GM23338 (cell line): ENCODE measurements at regions not wholly inside any gene's neighbourhood (a gene's known extent, or its start where the extent isn't known, plus 50 kb on each side); places are given as distances from the start of the nearest gene placed in this dataset.

Experiments used
- ATAC-seq: fragments of 200-7000 bp; cut with Tn5 transposase; 3 replicates; pipeline ENCODE4 v1.9.1; 2020
- DNase-seq: peaks from one replicate; pipeline ENCODE4 v3.0.0-alpha.2; 2015; ENCODE audit warnings: low spot score
- H2AFZ ChIP-seq: fragments of 200-600 bp; sonication (generic); 2 replicates; pipeline ENCODE4 v1.8.0; 2016; ENCODE audit warnings: antibody characterized with exemption, mild to moderate bottlenecking, moderate library complexity
- H3F3A ChIP-seq: fragments of 200-600 bp; sonication (generic); replicated peaks from 2 replicates; pipeline ENCODE4 v1.8.0; 2017; ENCODE audit warnings: antibody characterized with exemption, mixed run types, low read depth
- H3K27ac ChIP-seq: fragments of 200-600 bp; sonication (generic); 2 replicates; pipeline ENCODE4 v1.6.1; 2016; ENCODE audit warnings: low read depth
- H3K27me3 ChIP-seq: fragments of 200-600 bp; sonication (generic); 2 replicates; pipeline ENCODE4 v1.8.0; 2016; ENCODE audit warnings: mild to moderate bottlenecking, mixed run types, moderate library complexity; ENCODE audit not compliant: insufficient read depth
- H3K36me3 ChIP-seq: fragments of 200-600 bp; sonication (generic); 2 replicates; pipeline ENCODE4 v1.8.0; 2016; ENCODE audit warnings: mild to moderate bottlenecking; ENCODE audit not compliant: insufficient read depth
- H3K4me1 ChIP-seq: fragments of 200-600 bp; sonication (generic); 2 replicates; pipeline ENCODE4 v1.8.0; 2016; ENCODE audit warnings: mild to moderate bottlenecking, moderate library complexity; ENCODE audit not compliant: insufficient read depth
- H3K4me2 ChIP-seq: fragments of 200-600 bp; sonication (generic); 2 replicates; pipeline ENCODE4 v1.7.1; 2017; ENCODE audit warnings: mixed run types
- H3K4me3 ChIP-seq: fragments of 200-600 bp; sonication (generic); 2 replicates; pipeline ENCODE4 v1.6.1; 2016; ENCODE audit warnings: mixed run types
- H3K79me2 ChIP-seq: fragments of 200-600 bp; sonication (generic); replicated peaks from 2 replicates; pipeline ENCODE4 v1.8.0; 2017; ENCODE audit warnings: mild to moderate bottlenecking; ENCODE audit not compliant: insufficient read depth
- H3K9me2 ChIP-seq: fragments of 200-600 bp; sonication (generic); 2 replicates; pipeline ENCODE4 v1.8.0; 2017; ENCODE audit not compliant: insufficient read depth
- H4K20me1 ChIP-seq: fragments of 200-600 bp; sonication (generic); replicated peaks from 2 replicates; pipeline ENCODE4 v1.8.0; 2017; ENCODE audit warnings: mild to moderate bottlenecking; ENCODE audit not compliant: insufficient read depth
- H3K27ac Mint-ChIP-seq: 2 replicates; pipeline ENCODE4 v1.8.0; 2020; ENCODE audit warnings: inconsistent platforms, mild to moderate bottlenecking, moderate library complexity, mixed read lengths
- H3K27me3 Mint-ChIP-seq: 3 replicates; pipeline ENCODE4 v1.8.0; 2022; ENCODE audit warnings: low read depth, mild to moderate bottlenecking, moderate library complexity, mixed read lengths, inconsistent platforms; ENCODE audit not compliant: insufficient read depth, poor library complexity
- H3K36me3 Mint-ChIP-seq: 3 replicates; pipeline ENCODE4 v1.8.0; 2021; ENCODE audit warnings: low read depth, mild to moderate bottlenecking, inconsistent platforms, moderate library complexity, mixed read lengths
- H3K4me1 Mint-ChIP-seq: 3 replicates; pipeline ENCODE4 v1.8.0; 2020; ENCODE audit warnings: mild to moderate bottlenecking, inconsistent platforms, mixed read lengths
- H3K4me3 Mint-ChIP-seq: 3 replicates; pipeline ENCODE4 v1.8.0; 2021; ENCODE audit warnings: moderate library complexity, mild to moderate bottlenecking, inconsistent platforms, mixed read lengths
- H3K9me3 Mint-ChIP-seq: 3 replicates; pipeline ENCODE4 v1.8.0; 2020; ENCODE audit warnings: moderate library complexity, mild to moderate bottlenecking, inconsistent platforms, mixed read lengths
- EZH2 ChIP-seq: fragments of 200-600 bp; sonication (generic); IDR thresholded peaks from one replicate; pipeline ENCODE4 v1.8.0; 2017; ENCODE audit warnings: antibody characterized with exemption, mild to moderate bottlenecking, low read depth; ENCODE audit not compliant: unreplicated experiment
- NANOG ChIP-seq: IDR thresholded peaks from 2 replicates; pipeline ENCODE4 v1.6.1; 2016; ENCODE audit warnings: antibody characterized with exemption, borderline replicate concordance
- POLR2AphosphoS5 ChIP-seq: IDR thresholded peaks from 2 replicates; pipeline ENCODE4 v1.6.1; 2016; ENCODE audit warnings: antibody characterized with exemption, low read depth
- STAT1 ChIP-seq: IDR thresholded peaks from one replicate; pipeline ENCODE4 v1.6.1; 2016; ENCODE audit warnings: antibody characterized with exemption; ENCODE audit not compliant: unreplicated experiment
- ZNF114 ChIP-seq: fragments of 250-450 bp; sonication (Bioruptor Pico); IDR thresholded peaks from 2 replicates; pipeline ENCODE4 v1.5.0; 2020; ENCODE audit warnings: mild to moderate bottlenecking, moderate library complexity
- ZNF331 ChIP-seq: fragments of 250-450 bp; sonication (Bioruptor Pico); IDR thresholded peaks from 2 replicates; pipeline ENCODE4 v1.5.0; 2020; ENCODE audit warnings: low read depth, mild to moderate bottlenecking, moderate library complexity
- TF ChIP-seq, protein P1 (sequence below): fragments of 250-450 bp; sonication (Bioruptor Pico); IDR thresholded peaks from 2 replicates; pipeline ENCODE4 v1.5.0; 2020; ENCODE audit warnings: mild to moderate bottlenecking, moderate library complexity
- TF ChIP-seq, protein P2 (sequence below): IDR thresholded peaks from 2 replicates; pipeline ENCODE4 v1.6.1; 2016; ENCODE audit warnings: antibody characterized with exemption
- TF ChIP-seq, protein P3 (sequence below): IDR thresholded peaks from one replicate; pipeline ENCODE4 v1.6.1; 2018; ENCODE audit warnings: antibody characterized with exemption; ENCODE audit not compliant: unreplicated experiment
- TF ChIP-seq, protein P4 (sequence below), 2 experiments: fragments of 200-600 bp in 1 of 2; sonication (generic) in 1 of 2; conservative IDR thresholded peaks; 2 replicates each; pipeline versions ENCODE4 v1.5.1 to v1.6.1; 2016 to 2017; ENCODE audit warnings: antibody characterized with exemption in 2 of 2, low read depth in 2 of 2, mild to moderate bottlenecking in 2 of 2, moderate library complexity in 1 of 2

DNA sequence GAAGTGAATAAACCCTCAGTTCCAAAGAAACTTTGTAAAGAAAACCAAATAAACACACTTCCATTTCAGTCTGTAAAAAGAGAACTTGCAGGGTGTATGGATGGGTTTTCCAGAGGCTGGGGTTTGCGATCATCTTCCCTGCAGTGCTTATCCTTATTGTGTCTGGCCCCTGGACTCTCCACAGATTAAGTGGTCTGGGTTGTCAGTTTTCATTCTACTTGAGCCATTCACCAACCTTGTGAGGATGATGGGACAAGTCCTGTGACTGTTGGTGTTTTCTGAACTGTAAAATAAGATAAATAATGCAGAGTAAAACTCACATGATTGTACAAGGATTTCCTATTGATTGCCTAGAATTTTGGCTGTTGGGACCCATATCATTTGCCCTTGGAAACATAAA lies 166.1 kb upstream of the MOCS2 start (continued):
- TF ChIP-seq, protein P1, sequence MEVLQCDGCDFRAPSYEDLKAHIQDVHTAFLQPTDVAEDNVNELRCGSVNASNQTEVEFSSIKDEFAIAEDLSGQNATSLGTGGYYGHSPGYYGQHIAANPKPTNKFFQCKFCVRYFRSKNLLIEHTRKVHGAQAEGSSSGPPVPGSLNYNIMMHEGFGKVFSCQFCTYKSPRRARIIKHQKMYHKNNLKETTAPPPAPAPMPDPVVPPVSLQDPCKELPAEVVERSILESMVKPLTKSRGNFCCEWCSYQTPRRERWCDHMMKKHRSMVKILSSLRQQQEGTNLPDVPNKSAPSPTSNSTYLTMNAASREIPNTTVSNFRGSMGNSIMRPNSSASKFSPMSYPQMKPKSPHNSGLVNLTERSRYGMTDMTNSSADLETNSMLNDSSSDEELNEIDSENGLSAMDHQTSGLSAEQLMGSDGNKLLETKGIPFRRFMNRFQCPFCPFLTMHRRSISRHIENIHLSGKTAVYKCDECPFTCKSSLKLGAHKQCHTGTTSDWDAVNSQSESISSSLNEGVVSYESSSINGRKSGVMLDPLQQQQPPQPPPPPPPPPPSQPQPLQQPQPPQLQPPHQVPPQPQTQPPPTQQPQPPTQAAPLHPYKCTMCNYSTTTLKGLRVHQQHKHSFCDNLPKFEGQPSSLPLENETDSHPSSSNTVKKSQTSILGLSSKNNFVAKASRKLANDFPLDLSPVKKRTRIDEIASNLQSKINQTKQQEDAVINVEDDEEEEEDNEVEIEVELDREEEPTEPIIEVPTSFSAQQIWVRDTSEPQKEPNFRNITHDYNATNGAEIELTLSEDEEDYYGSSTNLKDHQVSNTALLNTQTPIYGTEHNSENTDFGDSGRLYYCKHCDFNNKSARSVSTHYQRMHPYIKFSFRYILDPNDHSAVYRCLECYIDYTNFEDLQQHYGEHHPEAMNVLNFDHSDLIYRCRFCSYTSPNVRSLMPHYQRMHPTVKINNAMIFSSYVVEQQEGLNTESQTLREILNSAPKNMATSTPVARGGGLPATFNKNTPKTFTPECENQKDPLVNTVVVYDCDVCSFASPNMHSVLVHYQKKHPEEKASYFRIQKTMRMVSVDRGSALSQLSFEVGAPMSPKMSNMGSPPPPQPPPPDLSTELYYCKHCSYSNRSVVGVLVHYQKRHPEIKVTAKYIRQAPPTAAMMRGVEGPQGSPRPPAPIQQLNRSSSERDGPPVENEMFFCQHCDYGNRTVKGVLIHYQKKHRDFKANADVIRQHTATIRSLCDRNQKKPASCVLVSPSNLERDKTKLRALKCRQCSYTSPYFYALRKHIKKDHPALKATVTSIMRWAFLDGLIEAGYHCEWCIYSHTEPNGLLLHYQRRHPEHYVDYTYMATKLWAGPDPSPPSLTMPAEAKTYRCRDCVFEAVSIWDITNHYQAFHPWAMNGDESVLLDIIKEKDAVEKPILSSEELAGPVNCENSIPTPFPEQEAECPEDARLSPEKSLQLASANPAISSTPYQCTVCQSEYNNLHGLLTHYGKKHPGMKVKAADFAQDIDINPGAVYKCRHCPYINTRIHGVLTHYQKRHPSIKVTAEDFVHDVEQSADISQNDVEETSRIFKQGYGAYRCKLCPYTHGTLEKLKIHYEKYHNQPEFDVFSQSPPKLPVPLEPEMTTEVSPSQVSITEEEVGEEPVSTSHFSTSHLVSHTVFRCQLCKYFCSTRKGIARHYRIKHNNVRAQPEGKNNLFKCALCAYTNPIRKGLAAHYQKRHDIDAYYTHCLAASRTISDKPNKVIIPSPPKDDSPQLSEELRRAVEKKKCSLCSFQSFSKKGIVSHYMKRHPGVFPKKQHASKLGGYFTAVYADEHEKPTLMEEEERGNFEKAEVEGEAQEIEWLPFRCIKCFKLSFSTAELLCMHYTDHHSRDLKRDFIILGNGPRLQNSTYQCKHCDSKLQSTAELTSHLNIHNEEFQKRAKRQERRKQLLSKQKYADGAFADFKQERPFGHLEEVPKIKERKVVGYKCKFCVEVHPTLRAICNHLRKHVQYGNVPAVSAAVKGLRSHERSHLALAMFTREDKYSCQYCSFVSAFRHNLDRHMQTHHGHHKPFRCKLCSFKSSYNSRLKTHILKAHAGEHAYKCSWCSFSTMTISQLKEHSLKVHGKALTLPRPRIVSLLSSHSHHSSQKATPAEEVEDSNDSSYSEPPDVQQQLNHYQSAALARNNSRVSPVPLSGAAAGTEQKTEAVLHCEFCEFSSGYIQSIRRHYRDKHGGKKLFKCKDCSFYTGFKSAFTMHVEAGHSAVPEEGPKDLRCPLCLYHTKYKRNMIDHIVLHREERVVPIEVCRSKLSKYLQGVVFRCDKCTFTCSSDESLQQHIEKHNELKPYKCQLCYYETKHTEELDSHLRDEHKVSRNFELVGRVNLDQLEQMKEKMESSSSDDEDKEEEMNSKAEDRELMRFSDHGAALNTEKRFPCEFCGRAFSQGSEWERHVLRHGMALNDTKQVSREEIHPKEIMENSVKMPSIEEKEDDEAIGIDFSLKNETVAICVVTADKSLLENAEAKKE: no peak
- TF ChIP-seq EZH2: no peak
- no peak for TF ChIP-seq NANOG
- no peak for TF ChIP-seq POLR2AphosphoS5
- TF ChIP-seq STAT1: no peak
- no peak for TF ChIP-seq ZNF331

DNA sequence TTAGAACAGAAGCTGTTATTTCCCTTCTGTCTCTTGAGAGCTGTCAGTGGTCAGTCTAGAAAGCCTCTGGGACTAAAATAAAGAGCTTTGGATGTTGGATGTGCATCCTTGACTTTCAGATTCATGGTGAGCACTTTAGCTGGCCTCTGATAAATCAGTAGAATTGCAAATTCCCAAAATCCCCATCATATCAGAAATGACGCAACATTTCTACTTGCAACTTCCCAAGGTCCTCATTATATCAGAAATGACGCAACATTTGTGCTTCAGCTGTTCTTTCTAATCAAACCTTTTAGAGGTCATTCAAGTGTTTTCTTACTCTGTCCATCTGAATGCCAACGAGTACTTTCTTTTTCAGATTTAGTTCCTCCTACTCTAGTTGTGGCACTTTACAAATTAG lies 167.3 kb upstream of the MOCS2 start:
- peaks cover 3% of the 10 kb centered on the region; the same call in 1 of the 3 replicates for H3K4me1 Mint-ChIP-seq
- no peak overlapping the region for H3K4me3 Mint-ChIP-seq
- H3K36me3 Mint-ChIP-seq: peaks cover 4% of the 10 kb centered on the region; the same call in 1 of the 3 replicates
- H3K9me2 ChIP-seq: 0 out of 2 replicates have a peak, but pooled peaks cover 3% of the 10 kb centered on the region
- H3K27me3 ChIP-seq: no peaks in the 10 kb centered on the region
- DNase-seq (no peak), ATAC-seq (no peak)
- no peaks in the 10 kb centered on the region for H3F3A ChIP-seq
- H3K4me2 ChIP-seq: no peak overlapping the region
- H3K4me3 ChIP-seq: no peak overlapping the region
- no peak overlapping the region for H3K27ac Mint-ChIP-seq
- H4K20me1 ChIP-seq: no peaks in the 10 kb centered on the region
- H3K9me3 Mint-ChIP-seq: peaks cover 7% of the 10 kb centered on the region; the same call in 2 of the 3 replicates
- H2AFZ ChIP-seq: no peak overlapping the region
- H3K79me2 ChIP-seq: no peaks in the 10 kb centered on the region
- H3K27ac ChIP-seq: no peak overlapping the region
- no peaks in the 10 kb centered on the region for H3K27me3 Mint-ChIP-seq
- no peaks in the 10 kb centered on the region for H3K36me3 ChIP-seq
- H3K4me1 ChIP-seq: no peaks in the 10 kb centered on the region
- no peak for TF ChIP-seq POLR2AphosphoS5
- TF ChIP-seq, protein P2, sequence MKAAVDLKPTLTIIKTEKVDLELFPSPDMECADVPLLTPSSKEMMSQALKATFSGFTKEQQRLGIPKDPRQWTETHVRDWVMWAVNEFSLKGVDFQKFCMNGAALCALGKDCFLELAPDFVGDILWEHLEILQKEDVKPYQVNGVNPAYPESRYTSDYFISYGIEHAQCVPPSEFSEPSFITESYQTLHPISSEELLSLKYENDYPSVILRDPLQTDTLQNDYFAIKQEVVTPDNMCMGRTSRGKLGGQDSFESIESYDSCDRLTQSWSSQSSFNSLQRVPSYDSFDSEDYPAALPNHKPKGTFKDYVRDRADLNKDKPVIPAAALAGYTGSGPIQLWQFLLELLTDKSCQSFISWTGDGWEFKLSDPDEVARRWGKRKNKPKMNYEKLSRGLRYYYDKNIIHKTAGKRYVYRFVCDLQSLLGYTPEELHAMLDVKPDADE: no peak
- TF ChIP-seq, protein P3, sequence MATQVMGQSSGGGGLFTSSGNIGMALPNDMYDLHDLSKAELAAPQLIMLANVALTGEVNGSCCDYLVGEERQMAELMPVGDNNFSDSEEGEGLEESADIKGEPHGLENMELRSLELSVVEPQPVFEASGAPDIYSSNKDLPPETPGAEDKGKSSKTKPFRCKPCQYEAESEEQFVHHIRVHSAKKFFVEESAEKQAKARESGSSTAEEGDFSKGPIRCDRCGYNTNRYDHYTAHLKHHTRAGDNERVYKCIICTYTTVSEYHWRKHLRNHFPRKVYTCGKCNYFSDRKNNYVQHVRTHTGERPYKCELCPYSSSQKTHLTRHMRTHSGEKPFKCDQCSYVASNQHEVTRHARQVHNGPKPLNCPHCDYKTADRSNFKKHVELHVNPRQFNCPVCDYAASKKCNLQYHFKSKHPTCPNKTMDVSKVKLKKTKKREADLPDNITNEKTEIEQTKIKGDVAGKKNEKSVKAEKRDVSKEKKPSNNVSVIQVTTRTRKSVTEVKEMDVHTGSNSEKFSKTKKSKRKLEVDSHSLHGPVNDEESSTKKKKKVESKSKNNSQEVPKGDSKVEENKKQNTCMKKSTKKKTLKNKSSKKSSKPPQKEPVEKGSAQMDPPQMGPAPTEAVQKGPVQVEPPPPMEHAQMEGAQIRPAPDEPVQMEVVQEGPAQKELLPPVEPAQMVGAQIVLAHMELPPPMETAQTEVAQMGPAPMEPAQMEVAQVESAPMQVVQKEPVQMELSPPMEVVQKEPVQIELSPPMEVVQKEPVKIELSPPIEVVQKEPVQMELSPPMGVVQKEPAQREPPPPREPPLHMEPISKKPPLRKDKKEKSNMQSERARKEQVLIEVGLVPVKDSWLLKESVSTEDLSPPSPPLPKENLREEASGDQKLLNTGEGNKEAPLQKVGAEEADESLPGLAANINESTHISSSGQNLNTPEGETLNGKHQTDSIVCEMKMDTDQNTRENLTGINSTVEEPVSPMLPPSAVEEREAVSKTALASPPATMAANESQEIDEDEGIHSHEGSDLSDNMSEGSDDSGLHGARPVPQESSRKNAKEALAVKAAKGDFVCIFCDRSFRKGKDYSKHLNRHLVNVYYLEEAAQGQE: no peak
- TF ChIP-seq STAT1: no peak
- TF ChIP-seq ZNF331: no peak
- TF ChIP-seq, protein P4, sequence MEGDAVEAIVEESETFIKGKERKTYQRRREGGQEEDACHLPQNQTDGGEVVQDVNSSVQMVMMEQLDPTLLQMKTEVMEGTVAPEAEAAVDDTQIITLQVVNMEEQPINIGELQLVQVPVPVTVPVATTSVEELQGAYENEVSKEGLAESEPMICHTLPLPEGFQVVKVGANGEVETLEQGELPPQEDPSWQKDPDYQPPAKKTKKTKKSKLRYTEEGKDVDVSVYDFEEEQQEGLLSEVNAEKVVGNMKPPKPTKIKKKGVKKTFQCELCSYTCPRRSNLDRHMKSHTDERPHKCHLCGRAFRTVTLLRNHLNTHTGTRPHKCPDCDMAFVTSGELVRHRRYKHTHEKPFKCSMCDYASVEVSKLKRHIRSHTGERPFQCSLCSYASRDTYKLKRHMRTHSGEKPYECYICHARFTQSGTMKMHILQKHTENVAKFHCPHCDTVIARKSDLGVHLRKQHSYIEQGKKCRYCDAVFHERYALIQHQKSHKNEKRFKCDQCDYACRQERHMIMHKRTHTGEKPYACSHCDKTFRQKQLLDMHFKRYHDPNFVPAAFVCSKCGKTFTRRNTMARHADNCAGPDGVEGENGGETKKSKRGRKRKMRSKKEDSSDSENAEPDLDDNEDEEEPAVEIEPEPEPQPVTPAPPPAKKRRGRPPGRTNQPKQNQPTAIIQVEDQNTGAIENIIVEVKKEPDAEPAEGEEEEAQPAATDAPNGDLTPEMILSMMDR (conservative IDR thresholded peaks at IDR 0.05; ENCODE audit: low read depth in 2 of 2): no peak
- no peak for TF ChIP-seq ZNF114 (CRISPR knock-in tag)
